GM18499 (cell line): ENCODE measurements at regions not wholly inside any gene's neighbourhood (a gene's known extent, or its start where the extent isn't known, plus 50 kb on each side); places are given as distances from the start of the nearest gene placed in this dataset.
"Not testable (repeated sequence)": the region's sequence is repeated elsewhere in the genome, so short reads cannot be mapped to it uniquely, and the experiment has no call there.

Experiments used
- ATAC-seq: cut with Tn5 transposase; IDR thresholded peaks from one replicate; pipeline ENCODE4 v1.9.1; 2021; ENCODE audit warnings: moderate number of reproducible peaks; ENCODE audit not compliant: insufficient read depth, unreplicated experiment

DNA sequence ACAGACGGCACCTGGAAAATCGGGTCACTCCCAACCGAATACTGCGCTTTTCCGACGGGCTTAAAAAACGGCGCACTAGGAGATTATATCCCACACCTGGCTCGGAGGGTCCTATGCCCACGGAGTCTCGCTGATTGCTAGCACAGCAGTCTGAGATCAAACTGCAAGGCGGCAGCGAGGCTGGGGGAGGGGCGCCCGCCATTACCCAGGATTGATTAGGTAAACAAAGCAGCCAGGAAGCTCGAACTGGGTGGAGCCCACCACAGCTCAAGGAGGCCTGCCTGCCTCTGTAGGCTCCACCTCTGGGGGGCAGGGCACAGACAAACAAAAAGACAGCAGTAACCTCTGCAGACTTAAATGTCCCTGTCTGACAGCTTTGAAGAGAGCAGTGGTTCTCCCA is 64.5 kb downstream of the SLC30A10 start:
- ATAC-seq = not testable (repeated sequence)

GRCh38 chr1:219862366-219862765 is 66.0 kb downstream of the SLC30A10 start:
- ATAC-seq = no peak

DNA sequence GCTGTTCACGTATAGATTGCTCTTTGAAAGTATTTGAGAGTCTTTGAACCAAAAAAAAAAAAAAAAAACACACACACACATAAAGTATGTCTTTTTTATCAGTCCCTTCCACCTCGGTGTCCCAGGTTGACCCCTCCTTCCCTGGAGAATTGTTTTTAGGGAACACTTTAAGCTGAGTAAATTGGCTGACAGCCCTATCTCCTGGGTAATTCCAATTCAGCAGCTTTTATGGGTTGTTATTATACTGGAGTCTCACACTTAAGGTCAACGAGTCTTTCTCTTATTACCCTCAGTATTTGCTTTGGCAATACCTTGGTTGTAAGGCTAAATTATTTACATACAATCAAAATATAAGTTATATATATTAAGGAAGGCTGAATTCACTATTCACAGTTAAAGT is 69.4 kb downstream of the SLC30A10 start:
- no peak for ATAC-seq

- no peak for ATAC-seq
These were observed 81.0 kb downstream of the SLC30A10 start for GRCh38 chr1:219847215-219847855.

DNA sequence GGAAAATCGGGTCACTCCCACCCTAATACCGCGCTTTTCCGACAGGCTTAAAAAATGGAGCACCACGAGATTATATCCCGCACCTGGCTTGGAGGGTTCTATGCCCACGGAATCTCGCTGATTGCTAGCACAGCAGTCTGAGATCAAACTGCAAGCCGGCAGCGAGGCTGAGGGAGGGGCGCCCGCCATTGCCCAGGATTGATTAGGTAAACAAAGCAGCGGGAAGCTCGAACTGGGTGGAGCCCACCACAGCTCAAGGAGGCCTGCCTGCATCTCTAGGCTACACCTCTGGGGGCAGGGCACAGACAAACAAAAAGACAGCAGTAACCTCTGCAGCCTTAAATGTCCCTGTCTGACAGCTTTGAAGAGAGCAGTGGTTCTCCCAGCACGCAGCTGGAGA is 88.8 kb downstream of the SLC30A10 start:
- not testable (repeated sequence) for ATAC-seq

- ATAC-seq = no peak
These were observed 90.4 kb downstream of the SLC30A10 start for GRCh38 chr1:219837994-219838294.

DNA sequence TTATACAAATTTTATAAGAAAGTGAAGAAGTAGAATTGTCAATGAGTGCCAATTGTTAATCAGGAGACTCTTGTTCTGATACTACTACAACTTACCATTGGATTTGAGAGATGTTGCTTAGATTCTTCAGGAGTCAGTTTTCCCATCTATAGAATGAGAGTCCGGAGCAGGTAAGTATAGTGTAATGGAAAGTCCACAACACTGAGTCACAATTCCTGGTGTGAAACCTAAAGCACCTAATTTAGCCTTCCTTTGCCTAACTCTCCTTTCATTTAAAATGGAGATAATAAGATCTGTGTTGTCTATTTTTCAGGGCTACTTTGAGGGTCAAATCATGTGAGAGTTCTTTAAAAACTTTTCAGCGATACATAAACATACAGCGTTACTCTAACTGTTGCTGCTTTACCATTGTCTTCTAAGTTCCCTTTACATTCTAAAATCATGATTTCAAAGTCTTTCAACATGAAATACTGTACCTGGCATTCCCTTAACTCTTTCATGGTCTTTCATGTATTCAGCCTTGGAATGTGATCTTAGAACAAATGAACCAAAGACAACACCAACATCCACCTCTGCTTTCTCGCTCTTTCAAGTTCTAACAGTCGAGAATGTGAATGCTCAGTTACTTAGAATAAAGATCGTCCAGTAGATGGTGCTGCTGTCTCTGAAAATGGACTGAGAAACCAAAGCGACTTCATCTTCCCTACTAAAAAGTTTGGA is 90.9 kb downstream of the SLC30A10 start:
- ATAC-seq = no peak

DNA sequence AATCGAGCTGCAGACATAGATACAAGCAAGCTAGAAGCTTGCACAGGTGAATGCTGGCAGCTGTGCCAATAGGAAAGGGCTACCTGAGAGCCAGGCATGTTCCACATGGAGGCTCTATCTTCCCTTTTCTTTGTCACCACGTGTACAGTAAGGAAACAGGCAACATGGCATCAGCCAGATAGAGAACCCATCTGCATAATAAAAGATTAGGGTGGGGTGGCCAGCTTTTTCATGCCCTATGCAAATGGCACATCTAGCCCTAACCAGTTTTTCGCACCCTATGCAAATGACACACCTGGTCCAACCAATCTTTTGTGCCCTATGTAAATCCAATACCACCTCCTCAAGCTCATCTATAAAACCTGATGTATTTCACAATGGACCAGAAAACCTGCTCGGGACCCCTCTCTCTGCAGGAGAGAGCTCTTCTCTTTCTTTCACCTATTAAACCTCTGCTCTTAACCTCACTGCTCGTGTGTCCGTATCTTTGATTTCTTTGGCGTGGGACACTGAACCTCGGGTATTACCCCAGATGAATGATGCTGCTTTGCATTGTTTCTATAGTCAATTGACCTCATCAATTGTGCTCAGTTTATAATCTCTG is 93.9 kb downstream of the SLC30A10 start:
- no peak for ATAC-seq

DNA sequence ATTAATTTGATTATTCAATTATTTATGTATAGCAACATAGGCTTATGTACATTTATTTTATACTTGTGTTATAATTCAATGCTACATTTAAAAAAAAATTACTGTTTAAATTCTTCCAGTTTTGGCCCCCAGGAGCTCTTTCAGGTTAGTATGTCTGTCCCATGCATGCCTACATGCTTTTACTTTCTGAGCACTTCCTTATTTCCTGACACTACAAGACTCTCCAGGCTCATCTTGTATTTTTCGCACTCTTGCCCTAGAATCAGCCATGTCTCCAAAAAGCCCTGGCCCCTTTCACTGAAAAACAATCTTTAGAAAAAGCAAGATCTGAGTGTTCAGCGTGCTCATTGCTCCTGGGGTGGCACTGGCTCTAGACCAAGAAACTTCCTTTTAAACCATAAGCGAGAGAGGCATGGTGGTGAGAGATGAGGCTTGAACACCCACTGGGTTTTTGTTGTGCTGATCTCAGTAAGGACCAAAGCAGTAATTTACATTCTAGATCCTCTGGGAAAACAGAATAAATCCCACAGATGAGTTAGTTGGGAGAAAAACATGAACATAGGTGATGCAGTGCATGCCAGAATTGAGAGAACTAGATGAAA is 95.0 kb downstream of the SLC30A10 start:
- ATAC-seq = no peak

- no peak for ATAC-seq
These were observed 102.1 kb downstream of the SLC30A10 start for GRCh38 chr1:219826290-219826689.

- ATAC-seq = no peak
These were observed 103.0 kb downstream of the SLC30A10 start for GRCh38 chr1:219825355-219825754.

- ATAC-seq = no peak
These were observed 104.0 kb downstream of the SLC30A10 start for GRCh38 chr1:219824338-219824737.

DNA sequence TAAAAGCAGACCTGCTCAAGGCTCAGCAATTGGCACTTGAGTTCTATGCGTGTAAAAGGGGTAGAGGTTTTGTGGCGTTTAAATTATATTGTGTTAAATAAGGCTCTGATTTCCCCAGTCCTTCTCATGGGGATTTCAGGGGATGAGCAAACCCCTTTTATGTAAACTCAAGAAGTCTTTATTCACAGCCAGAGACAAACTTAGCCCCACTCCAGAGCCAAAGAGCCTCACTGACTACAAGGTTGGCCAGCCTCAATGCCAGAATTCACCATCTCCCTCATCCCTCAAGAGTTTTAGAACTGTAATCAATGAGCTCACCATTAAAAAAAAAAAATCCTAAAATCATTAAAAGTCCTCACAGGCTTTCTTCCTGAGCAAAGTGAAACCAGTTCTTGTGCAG is 107.8 kb downstream of the SLC30A10 start:
- ATAC-seq = no peak

DNA sequence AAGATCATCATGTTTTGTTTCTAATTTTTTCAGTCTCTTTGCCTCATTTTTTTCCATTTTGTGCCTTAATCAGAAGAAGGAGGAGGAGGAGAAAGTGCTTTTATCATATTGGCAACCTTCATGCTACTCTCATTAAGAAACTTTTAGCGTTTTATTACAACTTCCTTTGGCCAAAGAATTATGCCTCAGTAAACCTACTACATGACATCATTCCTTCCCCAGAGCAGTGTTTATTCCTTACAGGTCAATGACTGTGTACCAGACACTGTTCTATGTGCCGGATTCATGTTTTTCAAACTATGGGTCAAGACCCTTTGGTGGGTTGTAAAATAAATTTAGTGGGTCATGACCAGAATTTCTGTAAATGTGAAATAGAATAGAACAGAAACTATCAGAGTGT is 110.4 kb downstream of the SLC30A10 start:
- no peak for ATAC-seq

- ATAC-seq = no peak
These were observed 115.1 kb downstream of the SLC30A10 start for GRCh38 chr1:219813294-219813693.

DNA sequence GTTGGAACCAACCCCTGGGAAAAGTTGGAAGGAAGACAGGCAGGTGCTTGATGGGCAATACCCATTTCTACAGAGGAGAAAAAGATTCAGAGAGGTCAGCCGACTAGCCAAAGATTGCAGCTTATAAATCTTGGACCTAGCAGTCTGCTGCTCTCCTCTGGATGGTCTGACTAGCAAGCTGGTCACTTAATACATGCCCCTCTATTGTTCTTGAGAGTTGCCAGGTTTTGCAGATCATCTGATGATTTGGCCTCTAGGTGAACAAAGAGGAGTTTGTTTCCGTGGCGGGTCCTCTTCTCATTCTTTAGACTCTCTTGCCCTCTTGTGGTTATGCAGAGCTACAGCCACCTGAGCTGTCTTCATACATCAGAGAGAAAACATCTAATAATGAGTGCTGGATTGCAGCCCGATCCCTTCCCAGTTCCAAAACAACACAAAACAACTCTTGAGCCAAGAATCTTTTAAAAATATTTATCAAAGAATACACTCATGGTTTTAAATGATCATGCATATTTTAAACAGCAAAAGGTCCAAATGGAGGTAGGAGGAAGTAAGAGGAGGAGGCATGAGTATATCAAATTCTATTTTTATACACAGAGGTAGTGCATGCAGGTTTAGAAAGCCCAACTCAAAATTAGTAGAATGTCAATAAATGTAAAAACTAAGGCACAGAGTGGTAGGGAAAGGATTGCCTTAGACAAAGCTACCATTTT is 115.7 kb downstream of the SLC30A10 start:
- peak; percentile 64 for ATAC-seq

DNA sequence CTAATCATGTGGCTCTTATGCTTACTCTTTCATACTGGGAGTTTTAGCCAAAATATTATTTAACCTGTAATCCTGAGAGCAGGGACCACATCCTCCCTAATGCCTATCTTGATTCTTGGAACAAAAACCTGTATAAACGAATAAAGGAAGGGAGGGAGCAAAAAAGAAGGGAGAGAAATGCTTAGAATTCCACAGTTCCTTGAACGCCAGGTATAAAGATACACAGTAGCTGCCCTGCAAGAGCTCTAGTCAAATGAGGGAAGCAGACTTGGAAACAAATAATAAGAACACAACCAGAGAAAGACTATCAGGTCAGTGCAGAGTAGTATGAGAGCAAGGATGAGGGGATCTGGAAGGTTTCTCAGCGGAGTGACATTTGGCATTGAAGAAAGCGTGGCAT is 116.3 kb downstream of the SLC30A10 start:
- ATAC-seq = no peak

GRCh38 chr1:219810451-219810850 is 117.9 kb downstream of the SLC30A10 start:
- ATAC-seq = no peak

- ATAC-seq = no peak
These were observed 119.6 kb downstream of the SLC30A10 start for GRCh38 chr1:219808790-219809189.

- no peak for ATAC-seq
These were observed 121.7 kb downstream of the SLC30A10 start for GRCh38 chr1:219806642-219807041.

- no peak for ATAC-seq
These were observed 122.3 kb downstream of the SLC30A10 start for GRCh38 chr1:219806020-219806419.
